ENCODE measurements at regions not wholly inside any gene's neighbourhood (a gene's known extent, or its start where the extent isn't known, plus 50 kb on each side); places are given as distances from the start of the nearest gene placed in this dataset.
A peak's percentile ranks its signal among the peaks of the same experiment; 100 is the strongest.
"Not testable (repeated sequence)": the region's sequence is repeated elsewhere in the genome, so short reads cannot be mapped to it uniquely, and the experiment has no call there.

GRCh38 chrX:74179499-74179898 is 124.5 kb upstream of the ZCCHC13 start:
- DNase-seq = no peak

GRCh38 chrX:74179071-74179470 is 124.9 kb upstream of the ZCCHC13 start:
- DNase-seq = no peak

DNA sequence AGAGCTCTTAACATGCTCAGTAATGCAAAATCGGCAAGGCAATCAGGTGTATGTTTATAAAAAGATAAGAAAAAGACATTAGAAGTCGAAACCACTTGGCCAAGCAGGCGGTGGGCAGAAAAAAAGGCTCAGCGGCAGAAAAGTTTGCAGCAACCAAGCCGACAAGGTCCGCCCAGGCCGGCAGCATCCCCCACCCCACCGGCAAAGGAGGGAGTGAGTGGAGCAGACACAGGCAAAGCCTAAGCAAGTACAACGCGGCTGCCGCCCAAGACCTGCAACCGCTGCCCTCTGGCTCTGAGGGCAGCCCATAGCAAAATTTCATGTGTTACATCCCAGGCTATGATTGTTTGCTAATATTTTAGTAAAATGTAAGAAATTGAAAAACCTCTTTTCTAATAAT is 125.4 kb upstream of the ZCCHC13 start:
- no peak for DNase-seq

GRCh38 chrX:74171465-74171864 is 132.5 kb upstream of the ZCCHC13 start:
- DNase-seq = no peak

GRCh38 chrX:74162199-74162598 is 141.8 kb upstream of the ZCCHC13 start:
- DNase-seq = no peak

GRCh38 chrX:74160816-74161215 is 143.2 kb upstream of the ZCCHC13 start:
- no peak for DNase-seq

GRCh38 chrX:74160358-74160757 is 143.6 kb upstream of the ZCCHC13 start:
- no peak for DNase-seq

GRCh38 chrX:74147439-74147838 is 156.5 kb upstream of the ZCCHC13 start:
- no peak for DNase-seq

DNA sequence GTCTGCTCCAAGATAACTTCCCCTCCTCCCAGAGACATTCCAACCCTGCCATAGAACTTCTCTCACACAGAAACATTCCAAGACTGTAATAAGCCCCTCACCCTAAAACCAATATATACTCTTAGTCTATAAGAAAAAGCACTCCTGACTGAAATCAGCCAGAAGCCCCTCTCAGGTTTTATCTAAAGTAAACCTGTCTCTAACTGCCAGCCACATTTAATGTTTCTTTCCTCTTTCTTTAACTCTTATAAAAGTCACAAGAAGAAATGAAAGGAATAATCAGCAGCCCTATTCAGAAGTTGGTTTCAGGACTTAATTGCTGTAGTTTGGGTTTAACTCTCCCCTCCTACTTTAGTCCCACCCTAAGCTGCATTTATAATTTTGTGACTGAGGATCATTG is 165.0 kb upstream of the ZCCHC13 start:
- DNase-seq = no peak

DNA sequence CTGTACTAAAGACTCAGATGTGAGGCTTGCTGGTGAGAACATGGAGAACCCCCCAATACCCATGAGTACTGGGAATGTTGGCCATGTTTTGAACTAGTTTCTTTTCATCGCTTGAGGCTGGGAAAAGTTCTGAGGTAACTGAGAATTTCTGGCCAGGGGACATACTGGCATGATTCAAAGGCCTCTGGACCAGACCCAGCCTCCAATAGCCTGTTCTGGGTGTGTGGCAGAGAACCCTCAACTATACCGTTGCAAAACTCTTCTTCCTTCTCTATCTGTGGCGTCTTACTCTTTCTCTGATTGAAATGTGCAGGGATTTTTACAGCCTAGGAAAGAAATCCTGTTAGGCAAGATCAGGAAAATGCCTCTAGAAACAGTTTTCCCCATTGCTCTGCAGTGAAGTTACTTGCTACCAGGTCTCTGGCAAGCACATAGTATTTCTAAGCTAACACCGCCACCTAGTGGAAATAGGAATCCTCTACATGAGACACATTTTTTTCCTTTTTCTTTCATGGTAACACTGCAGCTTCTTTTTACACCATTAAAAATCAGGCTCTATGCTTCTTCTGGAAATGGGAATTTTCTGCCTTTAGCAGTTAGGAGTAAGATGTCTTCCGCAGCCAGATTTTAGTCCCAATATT is 170.7 kb upstream of the ZCCHC13 start:
- peak; percentile 24 to 40 for DNase-seq

- no peak for DNase-seq
Observed at GRCh38 chrX:74132280-74132679, 171.7 kb upstream of the ZCCHC13 start.

DNA sequence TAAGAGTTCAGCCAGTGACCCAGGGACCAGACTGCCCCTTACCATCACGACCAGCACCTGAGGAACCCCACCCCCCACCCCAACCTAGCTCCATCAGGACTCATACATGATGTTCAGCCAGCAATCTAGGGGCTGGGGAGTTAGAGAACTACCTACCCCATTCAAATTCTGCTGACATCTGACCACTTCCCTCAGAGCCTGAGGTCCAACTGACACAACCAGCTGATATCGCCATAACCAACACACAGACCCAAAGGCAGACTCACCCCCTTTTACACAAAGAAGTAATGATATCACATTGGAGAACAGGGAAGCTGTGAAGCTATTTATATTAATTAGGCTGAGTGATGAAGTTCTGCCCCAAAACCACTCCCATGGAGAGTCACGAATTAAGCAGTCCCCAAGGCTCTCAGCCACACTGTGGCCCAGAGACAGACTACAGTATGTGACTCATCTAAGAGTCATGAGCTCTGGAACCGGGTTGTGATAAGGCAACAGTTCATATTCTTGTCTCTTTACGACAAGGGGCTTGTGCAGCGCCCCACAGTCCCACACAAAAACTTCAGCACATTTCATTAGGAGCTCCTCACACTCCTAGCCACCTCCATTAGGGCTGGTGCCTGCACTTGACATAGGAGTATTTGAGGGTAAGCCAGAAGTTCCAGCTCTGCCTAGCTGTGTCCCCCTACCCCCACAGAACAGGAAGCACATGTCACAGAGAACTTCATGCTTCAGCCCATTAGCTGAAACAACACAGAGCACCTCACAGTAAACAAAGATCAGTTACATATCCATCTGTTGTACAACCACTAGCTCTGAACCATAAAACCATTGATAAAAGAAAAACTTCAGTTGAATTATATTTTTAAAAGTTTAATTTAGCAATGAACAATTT is 184.7 kb upstream of the ZCCHC13 start:
- peak; percentile 27 to 44 for DNase-seq

DNA sequence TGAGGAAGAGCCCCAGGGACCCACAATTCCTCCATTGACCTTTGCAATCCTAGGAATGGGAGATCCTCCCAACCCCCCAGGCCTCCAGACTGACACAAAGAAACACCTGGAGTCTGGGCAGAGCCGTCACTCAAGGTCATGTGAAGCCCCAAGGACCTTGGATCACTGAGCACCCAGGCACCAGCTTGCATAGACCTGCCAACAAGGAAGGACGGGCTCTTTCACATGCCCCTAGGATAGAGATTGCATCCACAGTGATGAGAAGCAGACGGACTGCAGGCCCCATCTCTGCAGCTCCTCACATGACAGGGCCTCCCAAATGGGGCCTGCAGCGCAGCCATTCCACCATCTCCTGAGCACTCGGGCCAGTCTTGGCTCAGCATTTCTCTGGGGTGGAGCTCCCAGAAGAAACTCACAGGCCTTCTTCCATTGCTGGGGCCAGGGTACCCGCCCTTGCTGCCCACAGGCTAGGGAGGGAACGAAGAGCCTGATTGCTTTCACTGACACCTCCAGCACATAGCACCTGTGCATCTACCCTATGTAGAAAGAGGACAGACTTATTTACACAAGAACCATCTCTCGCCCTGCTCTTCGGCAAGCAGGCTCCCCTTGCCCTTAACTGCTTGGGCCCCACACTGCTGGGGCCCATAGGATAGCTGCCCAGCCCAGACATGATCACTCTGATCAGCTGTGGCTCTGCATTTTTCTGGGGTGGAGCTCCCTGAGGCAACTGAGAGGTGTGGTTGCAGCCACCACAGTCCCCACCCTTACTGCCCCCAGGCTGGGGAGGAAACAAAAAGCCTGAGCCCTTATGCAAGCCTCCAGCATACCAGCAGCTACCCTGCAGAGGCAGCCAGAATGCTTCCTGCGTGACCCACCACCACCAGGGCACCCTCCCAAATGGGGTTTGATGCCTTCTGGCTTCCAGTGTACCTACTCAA is 185.7 kb upstream of the ZCCHC13 start:
- DNase-seq = peak; percentile 19 to 21

DNA sequence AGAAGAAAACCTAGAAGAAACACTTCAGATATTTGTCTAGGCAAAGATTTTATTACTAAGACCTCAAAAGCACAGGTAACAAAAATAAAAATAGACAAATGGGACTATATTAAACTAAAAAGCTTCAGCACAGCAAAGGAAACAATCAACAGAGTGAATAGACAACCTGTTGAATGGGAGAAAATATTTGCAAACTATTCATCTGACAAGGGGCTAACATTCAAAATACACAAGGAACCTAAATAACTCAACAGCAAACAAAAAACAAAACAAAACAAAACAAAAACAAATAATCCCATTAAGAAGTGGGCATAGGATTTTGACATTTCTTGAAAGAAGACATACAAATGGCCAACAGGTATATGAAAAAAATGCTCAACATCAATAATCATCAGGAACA is 192.7 kb upstream of the ZCCHC13 start:
- no peak for DNase-seq

- DNase-seq = no peak
Observed at GRCh38 chrX:74107666-74108065, 196.3 kb upstream of the ZCCHC13 start.

DNA sequence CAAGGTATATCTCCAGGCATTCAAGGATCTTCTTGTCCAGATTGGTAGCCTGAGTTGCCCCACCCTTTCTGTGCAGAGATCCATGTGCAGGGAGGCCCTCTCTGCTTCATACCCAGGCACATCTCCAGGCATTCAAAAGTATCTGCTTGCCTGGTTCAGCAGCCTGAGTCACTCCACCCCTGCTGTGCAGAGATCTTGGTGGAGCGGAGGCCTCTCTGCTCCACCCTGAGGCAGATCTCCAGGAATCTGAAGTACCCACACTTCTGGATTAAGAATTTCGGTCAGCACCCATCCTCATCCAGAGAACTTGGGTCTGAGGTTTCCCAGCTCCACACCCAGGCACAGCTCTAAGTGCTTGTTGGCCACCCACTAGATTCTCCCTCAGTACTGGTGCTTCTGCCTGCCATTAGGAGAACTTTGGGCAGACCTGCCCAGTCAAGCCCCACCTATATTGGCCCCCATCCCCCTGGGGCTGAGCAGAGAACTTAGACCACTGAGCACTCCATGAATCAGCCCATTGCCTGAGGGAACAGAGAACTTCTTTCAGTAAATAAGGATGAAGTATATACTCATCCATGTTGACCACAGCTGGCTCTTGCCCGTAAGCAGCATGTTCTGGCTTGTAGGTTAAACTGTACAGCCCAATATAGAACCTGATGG is 199.5 kb upstream of the ZCCHC13 start:
- no peak for DNase-seq

DNA sequence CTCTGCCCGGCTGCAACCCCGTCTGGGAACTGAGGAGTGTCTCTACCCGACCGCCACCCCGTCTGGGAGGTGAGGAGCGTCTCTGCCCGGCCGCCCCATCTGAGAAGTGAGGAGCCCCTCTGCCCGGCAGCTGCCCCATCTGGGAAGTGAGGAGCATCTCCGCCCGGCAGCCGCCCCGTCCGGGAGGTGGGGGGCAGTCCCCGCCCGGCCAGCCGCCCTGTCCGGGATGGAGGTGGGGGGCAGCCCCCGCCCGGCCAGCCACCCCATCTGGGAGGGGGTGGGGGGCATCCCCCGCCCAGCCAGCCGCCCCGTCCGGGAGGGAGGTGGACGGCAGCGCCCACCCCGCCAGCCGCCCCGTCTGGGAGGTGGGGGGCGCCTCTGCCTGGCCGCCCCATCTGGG is 205.6 kb upstream of the ZCCHC13 start:
- DNase-seq = not testable (repeated sequence)

GRCh38 chrX:74090049-74090448 is 213.9 kb upstream of the ZCCHC13 start:
- no peak for DNase-seq

DNA sequence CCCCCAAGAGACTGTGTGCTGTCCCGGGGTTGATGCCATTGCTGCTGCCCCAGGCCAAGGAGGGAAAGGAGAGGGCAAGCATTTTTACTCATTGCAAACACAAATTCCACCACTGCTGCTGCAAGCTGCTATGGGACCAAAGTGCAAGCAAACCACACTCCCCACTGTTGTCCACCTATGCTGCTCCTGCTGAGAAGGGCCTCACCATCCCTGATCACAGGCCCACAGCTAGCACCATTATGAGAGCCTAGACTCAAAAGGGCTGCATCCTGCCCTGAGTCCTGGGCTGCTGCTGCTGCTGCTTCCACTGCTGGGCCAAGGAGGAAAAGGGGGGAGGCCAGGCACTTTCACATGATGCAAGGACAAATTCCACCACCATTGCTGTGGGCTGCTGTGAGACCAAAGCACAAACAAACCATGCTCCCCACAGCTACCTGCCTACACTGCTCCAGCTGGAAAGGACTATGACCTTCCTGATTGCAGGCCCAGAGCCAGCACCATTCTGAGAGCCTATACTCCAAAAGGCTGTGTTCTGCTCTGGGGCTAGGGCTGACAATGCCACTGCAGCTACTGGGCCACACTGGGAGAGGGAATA is 218.2 kb upstream of the ZCCHC13 start:
- no peak for DNase-seq

- DNase-seq = no peak
Observed at GRCh38 chrX:74080165-74080564, 223.8 kb upstream of the ZCCHC13 start.

- no peak for DNase-seq
Observed at GRCh38 chrX:74065831-74066390, 213.4 kb upstream of the XIST start.
